Liver (tissue), 8 donors: ENCODE measurements at regions not wholly inside any gene's neighbourhood (a gene's known extent, or its start where the extent isn't known, plus 50 kb on each side); places are given as distances from the start of the nearest gene placed in this dataset.

ENCODE experiments used
- DNase-seq: peaks from one replicate; pipeline ENCODE4 v3.0.0-alpha.2; 2017; ENCODE audit warnings: low spot score
- H3K27ac ChIP-seq, 2 donors: one replicate each; pipeline ENCODE4 v1.7.0; 2013; ENCODE audit warnings: inconsistent platforms in 2 of 2, low read length in 2 of 2, control low read depth in 1 of 2, low read depth in 1 of 2, mild to moderate bottlenecking in 1 of 2
- H3K27me3 ChIP-seq, 4 donors: one replicate each; pipeline versions ENCODE4 v1.6.1 to v1.7.0; 2013; ENCODE audit warnings: low read length in 3 of 4, inconsistent platforms in 1 of 4, mild to moderate bottlenecking in 1 of 4, moderate library complexity in 1 of 4; ENCODE audit not compliant: control insufficient read depth in 4 of 4, insufficient read depth in 4 of 4
- H3K36me3 ChIP-seq, 4 donors: one replicate each; pipeline versions ENCODE4 v1.6.1 to v1.7.0; 2013; ENCODE audit warnings: low read length in 3 of 4, mild to moderate bottlenecking in 3 of 4, low read depth in 1 of 4, moderate library complexity in 1 of 4; ENCODE audit not compliant: control insufficient read depth in 4 of 4, insufficient read depth in 3 of 4
- H3K4me1 ChIP-seq, 4 donors: one replicate each; pipeline versions ENCODE4 v1.6.1 to v1.7.0; 2013; ENCODE audit warnings: low read length in 3 of 4, mild to moderate bottlenecking in 3 of 4, moderate library complexity in 1 of 4; ENCODE audit not compliant: control insufficient read depth in 4 of 4, insufficient read depth in 4 of 4
- H3K4me3 ChIP-seq, 3 donors: one replicate each; pipeline versions ENCODE4 v1.6.1 to v1.7.0; 2013; ENCODE audit warnings: low read length in 3 of 3, control low read depth in 1 of 3, low read depth in 1 of 3, mild to moderate bottlenecking in 1 of 3
- H3K9ac ChIP-seq, 2 donors: one replicate each; pipeline ENCODE4 v1.7.0; 2013; ENCODE audit warnings: low read length in 2 of 2, mild to moderate bottlenecking in 2 of 2, moderate library complexity in 2 of 2, control low read depth in 1 of 2, low read depth in 1 of 2
- H3K9me3 ChIP-seq, 4 donors: one replicate each; pipeline versions ENCODE4 v1.6.1 to v1.7.0; 2013; ENCODE audit warnings: low read length in 3 of 4; ENCODE audit not compliant: control insufficient read depth in 4 of 4
- EGR1 ChIP-seq, 2 donors: IDR thresholded peaks; 2 replicates each; pipeline ENCODE4 v1.6.1; 2016 to 2018; ENCODE audit warnings: antibody characterized with exemption in 2 of 2, low read depth in 2 of 2
- FOXA1 ChIP-seq: IDR thresholded peaks from 2 replicates; pipeline ENCODE4 v1.6.1; 2016; ENCODE audit warnings: antibody characterized with exemption
- FOXA2 ChIP-seq: IDR thresholded peaks from 2 replicates; pipeline ENCODE4 v1.6.1; 2016; ENCODE audit warnings: antibody characterized with exemption
- GABPA ChIP-seq, 2 donors: IDR thresholded peaks in 1 of 2; conservative IDR thresholded peaks in 1 of 2; 2 replicates each; pipeline ENCODE4 v1.6.1; 2016; ENCODE audit warnings: antibody characterized with exemption in 2 of 2, mild to moderate bottlenecking in 1 of 2, moderate library complexity in 1 of 2
- HNF4A ChIP-seq, 2 donors: conservative IDR thresholded peaks; 2 replicates each; pipeline ENCODE4 v1.6.1; 2016; ENCODE audit warnings: antibody characterized with exemption in 2 of 2, mild to moderate bottlenecking in 2 of 2
- HNF4G ChIP-seq: IDR thresholded peaks from 2 replicates; pipeline ENCODE4 v1.6.1; 2016; ENCODE audit warnings: antibody characterized with exemption
- NR2F2 ChIP-seq: IDR thresholded peaks from 2 replicates; pipeline ENCODE4 v1.6.1; 2016; ENCODE audit warnings: antibody characterized with exemption
- RAD21 ChIP-seq, 2 donors: IDR thresholded peaks; 2 replicates each; pipeline ENCODE4 v1.6.1; 2016; ENCODE audit warnings: antibody characterized with exemption in 2 of 2, mild to moderate bottlenecking in 2 of 2
- RXRA ChIP-seq, 2 donors: IDR thresholded peaks; 2 replicates each; pipeline ENCODE4 v1.6.1; 2017 to 2018; ENCODE audit warnings: antibody characterized with exemption in 2 of 2, mild to moderate bottlenecking in 1 of 2
- TAF1 ChIP-seq: conservative IDR thresholded peaks from 2 replicates; pipeline ENCODE4 v1.6.1; 2016; ENCODE audit warnings: antibody characterized with exemption, mild to moderate bottlenecking
- YY1 ChIP-seq: IDR thresholded peaks from 2 replicates; pipeline ENCODE4 v1.6.1; 2016; ENCODE audit warnings: antibody characterized with exemption, mild to moderate bottlenecking
- WGBS: extraction: QIAGEN DNeasy Blood & Tissue Kit; methylation state at CpG from one replicate; pipeline ENCODE4 v1.1.7; 2013; 5-methylcytosine and 5-hydroxymethylcytosine counted together
- TF ChIP-seq, protein P1 (sequence below): IDR thresholded peaks from 2 replicates; pipeline ENCODE4 v1.6.1; 2016; ENCODE audit warnings: antibody characterized with exemption
- TF ChIP-seq, protein P2 (sequence below): fragments of 150-350 bp; IDR thresholded peaks from 2 replicates; pipeline ENCODE4 v1.5.1; 2017; ENCODE audit warnings: improper control_type of control experiment, low read depth, low read length; ENCODE audit not compliant: missing input control
- donor health status: healthy.
- donor health status: healthy.
- donor health status: healthy.
- donor health status: healthy.
- donor health status: healthy.

DNA sequence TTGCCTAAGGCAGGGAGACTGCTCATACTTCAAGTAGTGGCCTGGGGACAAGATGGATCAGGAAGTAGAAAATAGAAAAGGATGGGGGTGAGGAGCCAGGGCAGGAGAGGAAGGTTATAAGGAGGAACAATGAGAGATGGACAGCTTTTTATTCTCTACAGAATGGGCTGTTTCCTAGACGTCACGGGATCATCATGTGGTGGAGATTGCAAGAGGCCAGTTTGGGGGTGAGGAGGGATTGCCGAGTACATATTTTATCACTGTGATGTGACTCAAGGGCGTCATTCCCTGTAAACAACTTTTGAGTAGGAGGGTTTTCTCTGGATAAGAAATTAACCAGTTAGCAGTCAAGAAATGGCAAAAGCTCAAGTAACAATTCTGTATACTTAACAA is 406.3 kb downstream of the ETS1 start:
- H3K4me1 ChIP-seq: no peaks in the 10 kb centered on the region
- DNase-seq: no peak
- peaks cover 0 to 2% (median 0%) of the 10 kb centered on the region in 4 donors for H3K9me3 ChIP-seq
- TF ChIP-seq NR2F2 (peak; percentile 43), RAD21 (IDR thresholded peaks at IDR 0.05) (no peak)
- H3K9ac ChIP-seq: no peak overlapping the region
- H3K4me3 ChIP-seq: no peak overlapping the region
- WGBS: 75% methylated on average over 4 of the region's 4 CpGs
- H3K27me3 ChIP-seq: no peaks in the 10 kb centered on the region
- no peak overlapping the region for H3K27ac ChIP-seq
- H3K36me3 ChIP-seq: no peaks in the 10 kb centered on the region

DNA sequence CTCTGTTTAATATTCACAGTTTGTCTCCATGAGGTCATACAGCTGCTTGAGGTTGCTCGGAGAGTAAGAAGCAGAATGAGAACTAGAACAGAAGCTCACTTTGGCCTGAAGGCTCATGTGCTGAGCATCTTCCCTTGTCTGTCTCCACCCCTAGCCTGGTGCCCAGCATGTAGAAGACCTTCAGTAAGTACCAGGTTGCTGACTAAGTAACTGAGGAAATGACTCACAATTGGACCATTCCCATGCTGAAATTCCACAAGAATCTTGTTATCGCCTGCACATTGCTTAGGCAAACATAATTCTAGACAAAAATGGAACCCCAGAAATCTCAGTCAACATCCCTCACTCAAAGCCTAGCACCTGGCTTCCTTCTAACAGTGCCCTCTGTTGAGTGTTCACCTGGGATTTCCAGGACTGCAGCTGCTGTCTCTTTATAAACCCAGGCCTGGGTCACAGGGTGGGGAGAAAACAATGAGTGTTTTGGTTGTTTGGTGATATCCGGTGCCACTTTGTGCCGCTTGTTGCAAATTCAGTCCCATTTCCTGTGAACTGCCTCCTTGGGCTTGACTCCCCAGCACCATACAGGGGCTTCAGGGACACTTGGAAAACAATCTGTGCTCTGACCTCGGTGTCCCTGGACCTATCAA is 406.8 kb downstream of the ETS1 start:
- Histone ChIP-seq H3K9ac (no peak overlapping the region), H3K9me3 (peaks cover 0 to 2% (median 0%) of the 10 kb centered on the region in 4 donors), H3K27me3 (no peaks in the 10 kb centered on the region), H3K27ac (no peak overlapping the region), H3K4me1 (no peaks in the 10 kb centered on the region), H3K4me3 (no peak overlapping the region), H3K36me3 (no peaks in the 10 kb centered on the region)
- TF ChIP-seq TAF1 (no peak), HNF4G (no peak), GABPA (IDR thresholded peaks at IDR 0.05 in 1 of 2, conservative IDR thresholded peaks at IDR 0.05 in 1 of 2) (no peak), YY1 (no peak)
- DNase-seq: no peak
- WGBS: 80% methylated on average over 5 of the region's 5 CpGs

- Histone ChIP-seq H3K27ac (no peak overlapping the region), H3K4me1 (no peaks in the 10 kb centered on the region), H3K9ac (no peak overlapping the region), H3K36me3 (no peaks in the 10 kb centered on the region), H3K4me3 (no peak overlapping the region), H3K27me3 (no peaks in the 10 kb centered on the region), H3K9me3 (peaks cover 0 to 2% (median 0%) of the 10 kb centered on the region in 4 donors)
- DNase-seq: no peak
- WGBS: 78% methylated on average over 1 of the region's 1 CpG
- TF ChIP-seq EGR1 (IDR thresholded peaks at IDR 0.05; ENCODE audit: low read depth in 2 of 2): no peak
- TF ChIP-seq, protein P1, sequence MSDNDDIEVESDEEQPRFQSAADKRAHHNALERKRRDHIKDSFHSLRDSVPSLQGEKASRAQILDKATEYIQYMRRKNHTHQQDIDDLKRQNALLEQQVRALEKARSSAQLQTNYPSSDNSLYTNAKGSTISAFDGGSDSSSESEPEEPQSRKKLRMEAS: no peak
- no peak for TF ChIP-seq GABPA (IDR thresholded peaks at IDR 0.05 in 1 of 2, conservative IDR thresholded peaks at IDR 0.05 in 1 of 2)
- TF ChIP-seq FOXA2: no peak
These were observed 407.8 kb downstream of the ETS1 start for GRCh38 chr11:128179512-128179911.

GRCh38 chr11:128179039-128179438 is 408.3 kb downstream of the ETS1 start:
- peaks cover 0 to 2% (median 0%) of the 10 kb centered on the region in 4 donors for H3K9me3 ChIP-seq
- H3K27me3 ChIP-seq: no peaks in the 10 kb centered on the region
- H3K4me1 ChIP-seq: no peaks in the 10 kb centered on the region
- no peak overlapping the region for H3K27ac ChIP-seq
- 89% methylated on average over 2 of the region's 2 CpGs for WGBS
- no peak for DNase-seq
- no peak overlapping the region for H3K4me3 ChIP-seq
- H3K36me3 ChIP-seq: no peaks in the 10 kb centered on the region
- H3K9ac ChIP-seq: no peak overlapping the region
- no peak for TF ChIP-seq HNF4G
- no peak for TF ChIP-seq GABPA (IDR thresholded peaks at IDR 0.05 in 1 of 2, conservative IDR thresholded peaks at IDR 0.05 in 1 of 2)
- TF ChIP-seq FOXA1: no peak
- TF ChIP-seq EGR1 (IDR thresholded peaks at IDR 0.05; ENCODE audit: low read depth in 2 of 2): no peak
- TF ChIP-seq YY1: no peak
- no peak for TF ChIP-seq TAF1
- TF ChIP-seq, protein P2, sequence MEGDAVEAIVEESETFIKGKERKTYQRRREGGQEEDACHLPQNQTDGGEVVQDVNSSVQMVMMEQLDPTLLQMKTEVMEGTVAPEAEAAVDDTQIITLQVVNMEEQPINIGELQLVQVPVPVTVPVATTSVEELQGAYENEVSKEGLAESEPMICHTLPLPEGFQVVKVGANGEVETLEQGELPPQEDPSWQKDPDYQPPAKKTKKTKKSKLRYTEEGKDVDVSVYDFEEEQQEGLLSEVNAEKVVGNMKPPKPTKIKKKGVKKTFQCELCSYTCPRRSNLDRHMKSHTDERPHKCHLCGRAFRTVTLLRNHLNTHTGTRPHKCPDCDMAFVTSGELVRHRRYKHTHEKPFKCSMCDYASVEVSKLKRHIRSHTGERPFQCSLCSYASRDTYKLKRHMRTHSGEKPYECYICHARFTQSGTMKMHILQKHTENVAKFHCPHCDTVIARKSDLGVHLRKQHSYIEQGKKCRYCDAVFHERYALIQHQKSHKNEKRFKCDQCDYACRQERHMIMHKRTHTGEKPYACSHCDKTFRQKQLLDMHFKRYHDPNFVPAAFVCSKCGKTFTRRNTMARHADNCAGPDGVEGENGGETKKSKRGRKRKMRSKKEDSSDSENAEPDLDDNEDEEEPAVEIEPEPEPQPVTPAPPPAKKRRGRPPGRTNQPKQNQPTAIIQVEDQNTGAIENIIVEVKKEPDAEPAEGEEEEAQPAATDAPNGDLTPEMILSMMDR: no peak
- TF ChIP-seq RXRA (IDR thresholded peaks at IDR 0.05): no peak
- TF ChIP-seq RAD21 (IDR thresholded peaks at IDR 0.05): no peak
- no peak for TF ChIP-seq HNF4A (conservative IDR thresholded peaks at IDR 0.05)
